Endodermal cell (in vitro differentiated cells): ENCODE measurements at regions not wholly inside any gene's neighbourhood (a gene's known extent, or its start where the extent isn't known, plus 50 kb on each side); places are given as distances from the start of the nearest gene placed in this dataset.

ENCODE experiments used
- DNase-seq: peaks from one replicate; pipeline ENCODE4 v3.0.0-alpha.2; 2017
- H3K27ac ChIP-seq: 2 replicates; pipeline ENCODE4 v1.5.1; 2013; ENCODE audit warnings: mild to moderate bottlenecking, low read depth, low read length, moderate library complexity
- H3K27me3 ChIP-seq: 2 replicates; pipeline ENCODE4 v1.6.1; 2013; ENCODE audit warnings: mild to moderate bottlenecking, low read length, moderate library complexity; ENCODE audit not compliant: insufficient read depth, control insufficient read depth, poor library complexity, severe bottlenecking
- H3K36me3 ChIP-seq: 2 replicates; pipeline ENCODE4 v1.7.0; 2013; ENCODE audit warnings: mild to moderate bottlenecking, low read length, moderate library complexity; ENCODE audit not compliant: control insufficient read depth, insufficient read depth
- H3K4me1 ChIP-seq: one replicate; pipeline ENCODE4 v1.7.0; 2013; ENCODE audit warnings: low read length; ENCODE audit not compliant: control insufficient read depth, insufficient read depth
- H3K4me3 ChIP-seq: 2 replicates; pipeline ENCODE4 v1.5.1; 2013; ENCODE audit warnings: mild to moderate bottlenecking, low read length, moderate library complexity
- H3K9ac ChIP-seq: 2 replicates; pipeline ENCODE4 v1.6.1; 2013; ENCODE audit warnings: mild to moderate bottlenecking, low read length, moderate library complexity; ENCODE audit not compliant: poor library complexity, severe bottlenecking; ENCODE audit errors: extremely low read depth
- H3K9me3 ChIP-seq: 2 replicates; pipeline ENCODE4 v1.6.1; 2013; ENCODE audit warnings: mild to moderate bottlenecking, low read length, moderate library complexity; ENCODE audit not compliant: control insufficient read depth
- H3K27ac Mint-ChIP-seq: 2 replicates; pipeline ENCODE4 v1.8.0; 2020; ENCODE audit warnings: mixed read lengths
- H3K27me3 Mint-ChIP-seq: 2 replicates; pipeline ENCODE4 v1.8.0; 2021; ENCODE audit warnings: mild to moderate bottlenecking, mixed read lengths; ENCODE audit not compliant: insufficient read depth
- H3K36me3 Mint-ChIP-seq: 2 replicates; pipeline ENCODE4 v1.8.0; 2020; ENCODE audit warnings: low read depth, mixed read lengths
- H3K4me1 Mint-ChIP-seq: 2 replicates; pipeline ENCODE4 v1.8.0; 2020; ENCODE audit warnings: mixed read lengths
- H3K4me3 Mint-ChIP-seq: 2 replicates; pipeline ENCODE4 v1.8.0; 2020; ENCODE audit warnings: mild to moderate bottlenecking, moderate library complexity, mixed read lengths
- H3K9me3 Mint-ChIP-seq: 2 replicates; pipeline ENCODE4 v1.8.0; 2020; ENCODE audit warnings: mild to moderate bottlenecking, mixed read lengths
- WGBS, 2 experiments: methylation state at CpG; one replicate each; pipeline versions ENCODE4 v1.1.5 to v1.1.7; 2013; ENCODE audit warnings: missing lambda C conversion rate in 2 of 2, mixed read lengths in 1 of 2; ENCODE audit not compliant: insufficient coverage in 1 of 2, insufficient read length in 1 of 2; 5-methylcytosine and 5-hydroxymethylcytosine counted together
- TF ChIP-seq, protein P1 (sequence below): fragments of 200-600 bp; sonication (generic); conservative IDR thresholded peaks from 2 replicates; pipeline ENCODE4 v1.5.0; 2021; ENCODE audit warnings: antibody characterized with exemption, mild to moderate bottlenecking

DNA sequence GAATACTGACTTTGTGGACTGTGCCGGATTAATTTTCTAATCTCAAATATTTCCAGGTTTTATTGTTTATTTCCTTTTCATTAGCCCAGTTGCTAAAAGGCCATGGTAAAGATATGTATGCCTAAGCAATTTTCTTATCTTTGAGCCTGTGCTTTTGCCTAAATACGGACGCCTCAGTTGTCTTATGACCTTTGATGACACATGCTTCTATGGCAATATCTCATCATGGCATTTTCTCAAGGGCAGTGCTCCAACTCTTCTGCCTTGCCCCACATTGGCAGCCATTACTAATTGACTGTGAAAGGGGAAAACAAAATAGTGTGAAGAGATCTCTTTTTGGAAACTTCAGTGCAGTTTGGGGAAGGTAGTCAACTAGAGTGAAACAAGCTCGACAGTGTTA, 809.6 kb upstream of the NR2F2 start:
- Mint-ChIP-seq H3K36me3 (no peaks in the 10 kb centered on the region), H3K9me3 (no peaks in the 10 kb centered on the region), H3K4me3 (no peak overlapping the region), H3K27ac (no peak overlapping the region), H3K27me3 (no peaks in the 10 kb centered on the region), H3K4me1 (no peaks in the 10 kb centered on the region)
- no peak for DNase-seq
- no peaks in the 10 kb centered on the region for H3K27me3 ChIP-seq
- no peaks in the 10 kb centered on the region for H3K4me1 ChIP-seq
- H3K36me3 ChIP-seq, result no peaks in the 10 kb centered on the region
- 89 to 100% methylated on average over 3 to 4 of the region's 4 CpGs for WGBS, 2 experiments
- H3K9ac ChIP-seq, result no peak overlapping the region
- no peaks in the 10 kb centered on the region for H3K9me3 ChIP-seq
- no peak overlapping the region for H3K27ac ChIP-seq
- no peak overlapping the region for H3K4me3 ChIP-seq
- TF ChIP-seq, protein P1, sequence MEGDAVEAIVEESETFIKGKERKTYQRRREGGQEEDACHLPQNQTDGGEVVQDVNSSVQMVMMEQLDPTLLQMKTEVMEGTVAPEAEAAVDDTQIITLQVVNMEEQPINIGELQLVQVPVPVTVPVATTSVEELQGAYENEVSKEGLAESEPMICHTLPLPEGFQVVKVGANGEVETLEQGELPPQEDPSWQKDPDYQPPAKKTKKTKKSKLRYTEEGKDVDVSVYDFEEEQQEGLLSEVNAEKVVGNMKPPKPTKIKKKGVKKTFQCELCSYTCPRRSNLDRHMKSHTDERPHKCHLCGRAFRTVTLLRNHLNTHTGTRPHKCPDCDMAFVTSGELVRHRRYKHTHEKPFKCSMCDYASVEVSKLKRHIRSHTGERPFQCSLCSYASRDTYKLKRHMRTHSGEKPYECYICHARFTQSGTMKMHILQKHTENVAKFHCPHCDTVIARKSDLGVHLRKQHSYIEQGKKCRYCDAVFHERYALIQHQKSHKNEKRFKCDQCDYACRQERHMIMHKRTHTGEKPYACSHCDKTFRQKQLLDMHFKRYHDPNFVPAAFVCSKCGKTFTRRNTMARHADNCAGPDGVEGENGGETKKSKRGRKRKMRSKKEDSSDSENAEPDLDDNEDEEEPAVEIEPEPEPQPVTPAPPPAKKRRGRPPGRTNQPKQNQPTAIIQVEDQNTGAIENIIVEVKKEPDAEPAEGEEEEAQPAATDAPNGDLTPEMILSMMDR, result no peak

DNA sequence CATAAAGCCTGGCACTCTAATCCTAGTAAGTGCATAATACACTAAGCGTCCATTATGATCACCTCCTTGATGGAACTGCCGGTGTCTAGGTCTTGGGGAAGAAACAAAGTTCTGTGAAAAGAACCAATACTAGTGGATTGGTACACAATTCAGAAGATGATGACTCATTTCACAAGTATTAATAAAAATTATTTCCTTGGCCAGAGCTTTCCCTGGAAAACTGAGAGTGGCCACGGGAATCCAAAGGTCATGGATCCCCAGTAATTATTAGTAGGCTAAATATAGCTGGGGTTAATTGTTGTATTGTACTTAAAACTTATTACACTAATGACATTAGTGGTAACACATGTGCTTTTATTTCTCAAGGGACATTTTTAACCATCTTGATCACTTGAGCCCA, 808.0 kb upstream of the NR2F2 start:
- H3K27me3 ChIP-seq, result no peaks in the 10 kb centered on the region
- Mint-ChIP-seq H3K27me3 (no peaks in the 10 kb centered on the region), H3K36me3 (no peaks in the 10 kb centered on the region), H3K27ac (no peak overlapping the region), H3K4me3 (no peak overlapping the region), H3K4me1 (no peaks in the 10 kb centered on the region), H3K9me3 (no peaks in the 10 kb centered on the region)
- TF ChIP-seq, protein P1, result no peak
- H3K4me3 ChIP-seq, result no peak overlapping the region
- no peak for DNase-seq
- H3K36me3 ChIP-seq, result no peaks in the 10 kb centered on the region
- H3K9me3 ChIP-seq, result no peaks in the 10 kb centered on the region
- no peak overlapping the region for H3K9ac ChIP-seq
- no peak overlapping the region for H3K27ac ChIP-seq
- H3K4me1 ChIP-seq, result no peaks in the 10 kb centered on the region
- WGBS, 2 experiments, result 79 to 100% methylated on average over 2 to 3 of the region's 3 CpGs

GRCh38 chr15:95528920-95529319, 801.6 kb upstream of the NR2F2 start:
- DNase-seq, result no peak
- Histone ChIP-seq H3K36me3 (no peaks in the 10 kb centered on the region), H3K27ac (no peak overlapping the region), H3K9me3 (no peaks in the 10 kb centered on the region), H3K4me3 (no peak overlapping the region), H3K27me3 (no peaks in the 10 kb centered on the region), H3K9ac (no peak overlapping the region), H3K4me1 (no peaks in the 10 kb centered on the region)
- Mint-ChIP-seq H3K27ac (no peak overlapping the region), H3K9me3 (no peaks in the 10 kb centered on the region), H3K36me3 (no peaks in the 10 kb centered on the region), H3K27me3 (no peaks in the 10 kb centered on the region), H3K4me3 (no peak overlapping the region), H3K4me1 (no peaks in the 10 kb centered on the region)
- TF ChIP-seq, protein P1, result no peak
- 87 to 89% methylated on average over 3 of the region's 3 CpGs for WGBS, 2 experiments
